CD4-positive, alpha-beta T cell treated with Interleukin-4 for 1 hour (primary cell): ENCODE measurements at regions not wholly inside any gene's neighbourhood (a gene's known extent, or its start where the extent isn't known, plus 50 kb on each side); places are given as distances from the start of the nearest gene placed in this dataset.
"Not testable (repeated sequence)": the region's sequence is repeated elsewhere in the genome, so short reads cannot be mapped to it uniquely, and the experiment has no call there.

Source experiments
- DNase-seq, 2 donors: peaks; one replicate each; pipeline ENCODE4 v3.0.0-alpha.2; 2020 to 2022

DNA sequence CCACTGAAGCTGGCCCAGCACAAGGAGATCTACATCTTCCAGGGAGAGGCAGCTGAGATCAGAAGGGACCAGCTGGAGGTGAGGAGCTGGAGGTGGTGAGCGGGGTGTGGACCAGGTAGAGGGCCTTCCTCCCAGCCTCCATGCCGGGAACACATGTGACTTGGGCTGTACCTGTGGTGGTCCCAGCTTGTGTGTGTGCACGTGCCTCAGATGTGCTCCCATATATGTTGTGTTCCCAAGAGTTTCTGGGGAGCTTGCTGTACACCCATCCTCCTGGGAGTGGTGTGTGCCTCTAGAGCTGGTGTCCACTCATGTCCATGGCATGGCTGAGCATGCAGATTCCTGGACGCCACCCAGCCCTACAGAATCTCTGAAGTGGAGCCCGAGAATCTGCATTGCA is 183.7 kb upstream of the AKAP13 start:
- not testable (repeated sequence) for DNase-seq

DNA sequence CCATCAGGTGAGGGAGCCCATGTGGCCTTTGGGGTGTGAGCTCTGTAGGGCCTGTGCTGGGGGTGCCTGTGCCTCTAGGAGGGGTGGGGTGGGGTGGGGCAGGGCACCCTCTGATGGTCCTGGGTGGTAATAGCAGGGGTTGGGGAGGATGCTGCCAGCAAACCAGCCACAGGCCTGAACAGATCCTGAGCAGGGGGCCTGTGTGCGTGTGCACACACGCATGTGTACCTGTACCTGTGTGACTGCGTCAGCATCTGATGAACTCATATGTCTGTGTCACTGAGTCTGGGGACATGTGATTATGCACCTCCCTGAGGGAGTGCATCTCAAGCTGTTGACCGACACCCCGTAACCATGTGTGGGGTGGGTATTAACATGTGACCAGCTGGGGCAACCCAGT is 182.8 kb upstream of the AKAP13 start:
- not testable (repeated sequence) for DNase-seq

DNA sequence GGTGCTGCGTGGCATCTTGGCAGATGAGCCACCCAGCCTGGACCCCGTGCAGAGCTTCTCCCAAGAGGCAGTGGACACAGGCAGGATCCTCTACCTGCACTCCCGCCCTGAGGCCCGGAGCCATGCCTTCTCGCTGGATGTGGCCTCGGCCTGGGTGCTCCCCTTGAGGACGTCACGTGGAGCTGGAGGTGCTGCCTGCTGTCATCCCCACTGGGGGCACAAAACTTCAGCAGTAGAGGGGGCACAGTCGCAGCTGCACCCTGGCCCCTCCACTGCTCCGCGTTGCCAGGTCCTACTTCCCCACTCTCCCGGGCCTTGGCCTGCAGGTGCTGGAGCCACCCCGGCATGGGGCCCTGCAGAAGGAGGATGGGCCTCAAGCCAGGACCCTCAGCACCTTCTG is 182.0 kb upstream of the AKAP13 start:
- not testable (repeated sequence) for DNase-seq

DNA sequence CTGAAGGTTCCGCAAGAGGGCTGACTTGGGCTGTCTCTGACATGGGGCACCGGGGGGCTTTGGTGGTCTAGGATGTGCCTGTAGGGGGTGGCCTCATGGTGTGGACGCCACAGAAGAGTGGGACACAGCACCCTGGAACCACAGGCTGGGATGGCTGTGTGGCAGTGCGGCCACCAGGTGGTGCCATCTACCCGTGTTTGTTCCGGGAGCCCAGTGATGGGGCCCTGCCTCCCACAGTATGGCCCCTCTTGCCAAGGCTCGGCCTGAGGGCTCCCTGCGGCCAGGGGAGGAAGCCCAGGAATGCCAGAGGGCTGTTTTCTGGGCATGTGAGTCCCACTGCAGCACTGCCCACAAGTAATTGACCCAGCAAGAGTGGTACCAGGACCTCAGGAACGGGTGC is 180.2 kb upstream of the AKAP13 start:
- DNase-seq: not testable (repeated sequence)

DNA sequence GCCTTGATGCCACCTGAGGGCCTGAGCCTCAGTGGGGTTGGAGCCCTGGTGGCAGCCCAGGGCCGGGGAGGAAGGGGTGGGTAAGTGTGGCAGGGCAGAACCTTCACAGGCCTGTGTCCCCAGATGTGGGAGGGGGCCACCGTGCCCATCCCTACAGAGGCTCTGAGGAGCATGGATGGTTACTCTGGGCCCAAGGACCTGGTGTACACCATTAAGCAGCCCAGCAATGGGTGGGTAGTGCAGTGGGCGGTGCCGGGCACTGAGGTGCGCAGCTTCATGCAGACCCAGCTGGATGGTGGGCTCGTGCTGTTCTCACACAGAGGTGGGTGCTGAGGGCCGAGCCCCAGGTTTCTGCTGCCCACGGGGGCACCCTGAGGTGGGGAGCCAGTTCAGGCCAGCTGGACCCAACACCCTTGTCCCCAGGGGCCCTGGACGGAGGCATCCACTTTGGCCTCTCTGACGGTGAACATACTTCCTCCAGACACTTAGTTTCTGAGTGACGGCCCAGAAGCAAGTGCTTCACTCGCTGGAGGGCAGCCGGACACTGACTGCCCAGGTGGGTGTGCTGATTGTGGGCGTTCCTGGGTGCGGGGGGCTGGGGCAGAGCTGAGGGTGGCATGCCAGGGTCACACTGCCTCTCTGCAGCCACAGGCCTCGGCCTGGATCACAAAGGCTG is 179.1 kb upstream of the AKAP13 start:
- not testable (repeated sequence) for DNase-seq

DNA sequence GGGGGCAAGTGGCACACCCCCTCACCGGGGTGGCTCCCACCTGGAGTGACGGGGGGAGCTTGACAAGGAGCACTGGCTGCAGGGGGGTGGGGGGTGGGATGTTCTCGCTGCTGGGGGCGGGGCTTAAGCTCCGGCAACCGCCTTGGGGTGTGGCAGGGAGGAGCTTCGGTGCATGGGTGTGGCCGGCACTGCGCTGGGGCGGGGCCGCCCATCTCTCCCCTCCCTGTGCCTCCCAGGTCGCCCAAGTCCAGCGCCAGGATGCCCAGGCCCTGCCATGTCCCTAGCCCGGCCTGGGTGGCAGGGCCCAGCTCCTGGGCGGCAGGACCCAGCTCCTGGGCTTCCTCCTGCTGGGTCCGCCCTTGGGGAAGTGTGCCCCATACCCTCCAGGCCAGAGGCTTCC is 175.9 kb upstream of the AKAP13 start:
- not testable (repeated sequence) for DNase-seq

DNA sequence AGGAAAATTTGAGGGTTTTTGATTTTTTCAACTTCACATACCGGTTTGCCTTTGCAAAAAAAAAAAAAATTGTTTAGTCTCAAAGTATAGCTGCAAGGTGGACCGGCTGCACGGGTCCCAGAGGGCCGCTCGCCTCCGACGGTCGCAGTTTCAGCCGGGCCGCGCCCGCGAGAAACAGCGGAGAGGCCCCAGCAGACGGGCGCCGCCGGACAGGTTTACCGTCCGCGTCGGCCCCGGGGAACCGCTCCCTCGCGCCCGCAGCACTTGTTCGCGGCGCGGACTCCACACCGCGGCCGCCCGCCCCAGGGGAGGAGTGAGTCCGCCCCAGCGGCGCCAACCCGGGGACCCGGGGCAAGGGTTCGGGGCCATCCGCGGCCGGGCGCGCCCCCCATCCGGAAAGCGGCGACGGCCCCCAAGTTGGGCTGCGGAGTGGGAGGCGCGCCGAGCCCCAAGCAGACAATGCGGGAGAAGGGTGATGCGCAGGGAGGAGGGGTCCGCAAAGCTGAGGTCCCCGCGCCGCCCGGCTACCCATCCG is 146.5 kb upstream of the AKAP13 start:
- DNase-seq: not testable (repeated sequence)

DNA sequence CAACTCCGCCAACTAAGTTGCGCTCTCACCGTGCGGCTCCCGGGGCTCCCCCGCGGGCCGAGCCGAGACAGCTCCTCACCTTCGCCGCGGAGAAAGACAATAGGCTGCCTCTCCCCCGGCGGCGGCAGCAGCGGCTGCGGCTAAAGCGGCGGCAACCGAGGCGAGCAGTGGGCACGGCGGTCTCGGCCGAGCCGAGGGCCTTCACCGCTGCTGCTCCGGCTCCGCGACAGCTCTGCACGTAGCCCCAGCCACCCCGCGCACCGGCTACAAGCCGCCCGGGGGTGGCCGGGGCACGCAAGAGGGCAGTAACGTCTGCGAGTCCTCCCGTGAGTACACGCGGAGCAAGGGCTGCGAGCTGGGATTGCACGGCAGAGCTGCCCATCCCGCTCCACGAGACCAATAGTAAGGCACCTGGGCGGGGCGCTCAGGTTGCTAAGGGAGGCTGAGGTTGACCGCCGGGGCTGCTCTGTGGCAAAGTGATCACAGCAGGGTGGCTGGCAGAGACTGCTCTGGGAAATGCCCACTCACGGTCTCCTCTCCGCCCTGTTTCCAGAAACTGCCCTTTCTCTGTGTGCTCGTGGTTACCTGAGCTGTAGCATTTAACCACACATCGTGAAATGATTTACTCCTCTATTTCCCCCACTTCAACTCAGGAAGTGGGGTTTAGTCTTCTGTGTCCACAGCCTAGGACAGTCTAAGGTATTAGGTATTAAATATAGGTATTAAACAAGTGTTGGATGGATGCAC is 145.8 kb upstream of the AKAP13 start:
- peak in 1 of 2 donors; percentile 51 for DNase-seq

DNA sequence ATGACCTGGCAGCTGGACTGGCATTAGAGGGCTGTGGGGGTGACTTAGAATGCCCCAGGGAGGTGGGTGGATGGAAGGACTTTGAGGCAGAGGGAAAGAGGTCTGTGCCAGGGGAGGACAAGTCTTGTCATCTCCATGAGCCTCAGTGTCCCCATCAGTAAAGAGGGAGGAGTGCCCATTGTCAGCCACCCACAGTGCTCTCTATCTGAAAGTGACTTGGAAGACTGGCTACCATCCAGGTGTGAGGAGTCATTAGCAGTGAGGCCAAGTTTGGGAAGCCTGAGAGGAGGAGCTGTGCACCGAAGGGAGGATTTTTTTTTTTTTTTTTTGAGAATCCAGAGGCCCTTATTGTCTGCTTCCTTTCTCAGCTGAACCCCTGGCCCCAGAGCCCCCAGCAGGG is 136.3 kb upstream of the AKAP13 start:
- not testable (repeated sequence) for DNase-seq

DNA sequence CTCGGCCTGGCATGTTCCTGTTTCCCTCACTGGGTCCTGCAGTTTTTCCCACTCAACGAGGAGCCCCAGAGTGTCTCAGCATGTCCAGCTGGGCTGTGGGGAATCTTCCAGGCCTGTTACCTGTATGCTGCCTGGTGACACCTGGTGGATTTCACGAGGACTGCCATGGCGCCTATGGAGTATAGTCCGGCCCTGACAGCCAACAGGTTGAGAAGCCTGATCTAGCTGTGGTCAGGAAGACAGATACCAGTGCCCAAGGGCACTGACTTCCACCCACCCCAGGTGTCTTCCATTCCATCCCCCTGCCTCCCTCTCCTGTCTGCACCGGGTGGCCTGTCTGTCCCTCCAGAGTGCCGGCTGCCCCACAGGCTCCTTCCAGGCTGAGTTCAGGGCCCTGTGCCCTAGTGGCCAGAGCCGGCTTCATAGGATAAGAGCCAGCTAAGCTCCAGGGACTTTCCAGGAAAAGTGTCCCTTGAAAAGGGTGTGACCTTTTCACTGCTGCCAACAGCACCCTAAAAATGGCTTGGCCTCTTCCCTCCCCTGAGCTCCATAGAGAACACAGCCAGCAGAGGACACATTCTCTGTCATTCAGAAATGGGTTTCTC is 129.4 kb upstream of the AKAP13 start:
- not testable (repeated sequence) for DNase-seq

DNA sequence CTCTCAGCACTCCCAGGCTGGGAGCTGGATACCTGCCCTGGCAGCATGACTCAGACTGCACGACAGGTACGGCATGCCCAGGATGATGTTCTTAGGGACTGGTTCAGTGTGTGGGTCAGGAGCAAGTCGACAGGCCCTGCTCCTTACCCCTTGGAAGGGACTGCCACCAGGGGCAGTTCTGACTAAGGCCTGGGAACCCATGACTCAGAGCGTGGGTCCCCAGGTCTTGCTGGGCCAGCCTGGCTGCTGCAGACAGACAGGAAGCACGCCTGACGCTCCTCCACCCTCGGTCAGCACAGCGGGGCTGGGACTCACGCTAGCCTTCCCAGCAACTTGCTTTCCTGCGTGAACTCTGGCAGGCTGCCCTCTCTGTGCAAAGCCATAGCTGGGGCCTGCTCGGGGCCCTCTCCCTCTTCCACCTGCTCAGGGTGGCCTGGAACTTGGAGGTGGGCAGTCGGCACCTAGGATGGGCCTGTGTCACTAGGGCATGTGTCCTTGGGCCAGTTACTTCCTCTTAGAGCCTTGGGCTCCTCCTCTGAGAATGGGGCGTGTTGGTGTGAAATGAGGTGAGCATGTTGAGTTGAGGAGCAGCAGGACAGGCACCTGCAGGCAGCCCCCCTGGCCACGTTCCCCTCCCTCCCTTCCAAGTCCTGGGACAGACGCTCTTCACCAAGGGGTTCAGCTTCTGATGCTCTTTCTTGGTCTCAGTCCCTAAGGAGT is 127.0 kb upstream of the AKAP13 start:
- not testable (repeated sequence) for DNase-seq

DNA sequence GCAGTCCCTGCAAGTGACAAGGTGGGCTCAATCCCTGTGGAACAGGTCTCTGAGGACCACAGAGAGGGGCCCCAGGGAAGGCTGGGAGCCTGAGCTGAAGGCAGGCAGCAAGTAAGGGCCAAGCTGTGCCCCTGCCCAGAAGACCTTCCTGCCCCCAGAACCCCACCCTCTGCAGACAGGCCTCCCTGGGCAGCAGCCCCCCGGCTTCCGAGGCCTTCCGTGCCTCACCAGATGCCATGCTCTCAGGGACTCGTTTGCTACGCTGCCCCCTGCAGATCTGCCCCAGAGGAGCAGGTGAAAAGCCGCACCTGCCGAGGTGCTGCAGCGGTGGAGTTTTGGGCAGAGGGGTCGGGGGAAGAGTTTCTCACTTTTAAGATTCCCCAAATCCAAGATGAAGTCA is 125.4 kb upstream of the AKAP13 start:
- DNase-seq: not testable (repeated sequence)

DNA sequence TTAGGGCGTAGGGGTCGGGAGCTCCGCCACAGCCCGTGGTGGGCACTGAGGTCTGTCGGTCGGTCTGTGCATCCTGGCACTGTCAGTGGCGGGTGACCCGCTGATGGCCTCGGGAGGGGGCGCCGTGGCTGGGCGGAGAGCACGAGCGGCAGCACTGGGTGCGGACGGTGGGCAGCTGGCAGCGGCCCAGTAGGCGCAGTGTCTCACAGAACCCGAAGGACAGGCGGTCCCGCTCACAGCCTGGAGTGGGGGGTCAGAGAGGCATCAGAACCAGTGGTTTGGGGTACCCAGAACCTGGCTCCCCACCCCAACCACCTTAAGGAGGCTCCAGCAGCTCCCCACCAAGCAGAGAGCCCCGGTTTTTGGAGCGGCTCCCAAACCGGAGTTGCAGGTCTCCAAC is 124.9 kb upstream of the AKAP13 start:
- DNase-seq: not testable (repeated sequence)

DNA sequence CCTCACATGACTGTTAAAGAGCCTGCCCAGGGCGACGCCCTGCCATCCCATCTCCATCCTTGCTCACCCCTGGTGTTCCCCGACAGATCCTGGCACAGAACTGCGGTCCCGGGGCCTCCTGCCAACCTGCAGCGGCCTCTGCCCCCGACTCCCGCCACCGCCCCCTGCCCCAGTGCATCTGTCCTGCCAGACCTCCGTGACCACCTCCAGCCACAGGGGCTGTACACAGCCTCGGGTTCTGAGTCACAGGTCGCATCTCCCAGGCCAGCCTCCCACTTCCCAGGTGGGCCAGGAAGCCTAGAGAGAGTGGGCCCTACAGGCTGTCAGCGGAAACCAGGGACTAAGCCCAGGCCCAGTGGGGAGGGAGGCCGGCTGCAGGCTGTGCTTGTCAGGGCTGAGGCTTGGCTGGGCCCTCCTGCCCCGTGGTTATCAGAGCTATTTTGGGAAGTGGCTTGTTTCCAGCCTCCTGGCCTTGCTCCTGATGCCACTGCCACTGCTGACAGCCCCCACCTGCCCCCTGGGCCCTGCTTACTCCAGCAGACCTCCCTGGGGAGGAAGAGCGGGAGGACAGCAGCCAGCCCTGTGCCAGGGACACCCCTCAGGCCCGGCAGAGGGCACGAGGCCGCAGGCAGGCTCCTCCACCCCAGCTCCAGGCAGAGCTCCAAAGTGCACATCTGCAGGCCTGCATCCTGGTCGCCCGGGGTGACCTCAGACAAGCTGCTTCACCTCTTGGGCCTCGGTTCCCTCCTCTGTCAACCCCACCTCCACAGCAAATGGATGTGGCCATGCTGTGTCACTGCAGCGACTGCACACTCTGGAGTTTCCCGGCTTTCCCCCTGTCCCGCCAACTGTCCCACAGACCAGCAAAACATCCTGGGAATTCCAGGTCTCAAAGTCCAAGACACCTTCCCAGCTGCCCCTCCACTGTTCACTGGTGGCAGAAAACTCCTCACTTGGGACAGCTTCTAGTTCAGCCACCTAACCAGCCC is 124.1 kb upstream of the AKAP13 start:
- not testable (repeated sequence) for DNase-seq

DNA sequence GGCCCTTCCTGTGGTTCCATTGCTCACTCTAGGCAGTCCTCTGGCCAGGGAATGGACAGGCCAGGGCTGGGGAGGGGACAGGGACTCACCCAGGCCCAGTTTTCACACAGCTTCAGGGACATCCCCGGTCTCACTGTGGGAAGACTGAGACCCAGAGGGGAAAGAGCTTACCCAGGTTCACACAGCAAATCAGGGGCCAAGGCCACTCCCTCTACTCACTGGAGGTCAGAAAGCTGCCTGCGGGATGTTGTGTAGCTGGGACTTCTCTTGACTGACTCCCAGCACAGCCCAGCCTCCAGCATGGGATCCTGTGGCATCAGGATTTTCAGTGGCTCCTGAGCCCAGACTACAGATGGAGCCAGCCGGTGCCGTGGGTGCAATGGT is 122.3 kb upstream of the AKAP13 start:
- DNase-seq: not testable (repeated sequence)

DNA sequence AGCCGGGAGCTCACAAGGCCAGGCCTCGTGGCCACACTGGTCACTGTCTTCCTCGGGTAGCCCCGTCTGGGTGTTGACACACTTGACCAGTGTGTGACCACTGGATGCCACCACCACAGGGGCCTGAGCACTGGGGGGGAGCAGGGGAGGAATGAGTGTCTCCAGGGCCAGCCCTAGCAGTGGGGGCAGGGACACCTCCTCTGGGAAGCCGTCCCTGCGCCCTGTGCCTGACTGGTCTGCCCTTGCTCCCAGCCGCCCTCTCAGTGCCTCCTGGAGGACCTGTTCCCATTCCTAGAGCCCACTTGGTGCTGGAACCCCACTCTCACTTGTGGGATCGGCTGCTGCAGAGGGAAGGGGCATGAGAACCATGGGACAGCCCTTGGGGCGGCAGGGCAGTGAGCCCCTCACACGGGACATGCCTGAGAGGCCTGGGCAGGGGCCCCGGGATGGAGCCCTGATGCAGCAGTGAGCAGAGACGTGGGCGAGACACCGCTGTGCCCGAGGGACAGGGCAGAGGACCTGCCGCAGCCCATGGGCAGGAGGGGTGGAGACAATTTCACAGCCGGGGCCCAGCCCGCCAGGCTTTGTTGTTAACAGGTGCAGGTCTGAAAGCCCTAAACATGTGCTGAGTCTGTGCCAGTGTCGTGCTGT is 121.7 kb upstream of the AKAP13 start:
- not testable (repeated sequence) for DNase-seq

DNA sequence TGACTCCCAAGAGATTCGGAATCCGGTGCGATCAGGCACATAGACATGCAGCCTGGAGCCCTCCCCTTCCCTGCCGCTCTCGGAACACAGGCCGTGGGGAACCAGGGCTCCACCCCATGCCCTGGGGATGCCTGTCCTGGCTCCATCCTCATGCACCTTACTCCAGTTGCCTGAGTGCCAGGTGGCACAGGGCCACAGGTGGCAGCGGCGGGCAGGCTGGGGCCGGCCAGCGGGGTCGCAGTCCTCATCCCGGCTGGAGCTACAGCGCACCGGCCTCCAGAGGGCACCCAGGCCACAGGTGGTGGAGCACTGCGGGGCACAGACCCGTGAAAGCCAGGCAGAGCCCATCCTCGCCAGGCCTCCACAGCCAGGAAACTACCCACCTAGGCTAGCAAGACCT is 119.9 kb upstream of the AKAP13 start:
- not testable (repeated sequence) for DNase-seq

DNA sequence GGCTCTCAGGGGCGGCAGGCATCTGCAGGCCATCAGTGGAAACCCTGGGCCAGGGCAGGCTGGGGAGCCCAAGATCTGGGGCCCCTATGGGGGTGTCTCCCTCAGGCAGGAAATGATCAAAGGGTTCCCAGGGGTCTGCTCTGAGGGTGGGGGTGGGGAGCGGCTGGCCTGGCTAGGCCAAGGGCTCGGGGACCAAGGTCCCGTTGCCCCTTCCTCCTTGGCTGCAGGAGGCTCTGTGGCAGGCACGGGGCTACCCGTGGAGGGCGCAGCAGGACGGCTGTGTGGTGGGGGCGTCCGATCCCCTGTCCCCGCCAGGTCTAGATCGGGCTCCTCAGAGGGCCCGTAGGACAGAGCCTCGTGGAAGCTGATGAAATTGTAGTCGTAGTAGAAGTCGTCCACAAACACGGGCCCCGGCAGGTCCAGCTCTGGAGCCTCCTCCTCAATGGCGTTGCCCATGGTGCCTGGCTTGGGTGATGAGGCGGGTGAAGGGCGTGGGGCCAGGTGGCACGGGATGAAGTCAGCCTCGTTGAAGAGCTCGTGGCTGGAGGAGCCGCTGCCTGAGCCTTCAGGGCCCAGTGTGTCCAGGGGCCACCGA is 117.8 kb upstream of the AKAP13 start:
- not testable (repeated sequence) for DNase-seq

DNA sequence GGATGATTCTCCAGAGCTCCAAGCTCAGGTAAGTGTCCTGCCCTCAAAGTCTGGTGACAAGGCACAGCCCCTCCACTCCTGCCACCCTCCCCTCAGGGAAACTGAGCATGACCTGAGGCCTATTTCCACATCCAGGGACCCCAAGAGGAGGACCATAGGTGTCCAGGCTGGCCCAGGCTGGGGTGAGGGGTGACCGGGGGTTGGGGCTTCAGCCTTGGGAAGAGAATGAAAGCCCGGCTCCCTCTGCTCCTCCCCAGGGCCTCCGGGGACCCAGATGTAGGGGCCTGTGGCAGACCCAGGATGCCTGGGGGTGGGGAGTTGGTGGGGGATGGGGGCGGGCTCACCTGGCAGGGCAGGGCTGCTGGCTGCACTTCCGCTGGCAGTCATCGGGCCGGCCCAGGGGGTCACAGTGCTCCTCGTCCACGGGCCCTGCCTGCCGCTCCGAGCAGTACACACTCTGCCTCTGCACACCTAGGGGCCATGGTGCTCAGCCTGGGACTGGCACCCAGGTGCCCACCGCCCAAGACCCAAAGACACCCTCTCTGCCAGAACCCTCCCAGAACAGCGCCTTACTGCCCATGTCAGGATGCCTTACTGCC is 116.5 kb upstream of the AKAP13 start:
- not testable (repeated sequence) for DNase-seq

DNA sequence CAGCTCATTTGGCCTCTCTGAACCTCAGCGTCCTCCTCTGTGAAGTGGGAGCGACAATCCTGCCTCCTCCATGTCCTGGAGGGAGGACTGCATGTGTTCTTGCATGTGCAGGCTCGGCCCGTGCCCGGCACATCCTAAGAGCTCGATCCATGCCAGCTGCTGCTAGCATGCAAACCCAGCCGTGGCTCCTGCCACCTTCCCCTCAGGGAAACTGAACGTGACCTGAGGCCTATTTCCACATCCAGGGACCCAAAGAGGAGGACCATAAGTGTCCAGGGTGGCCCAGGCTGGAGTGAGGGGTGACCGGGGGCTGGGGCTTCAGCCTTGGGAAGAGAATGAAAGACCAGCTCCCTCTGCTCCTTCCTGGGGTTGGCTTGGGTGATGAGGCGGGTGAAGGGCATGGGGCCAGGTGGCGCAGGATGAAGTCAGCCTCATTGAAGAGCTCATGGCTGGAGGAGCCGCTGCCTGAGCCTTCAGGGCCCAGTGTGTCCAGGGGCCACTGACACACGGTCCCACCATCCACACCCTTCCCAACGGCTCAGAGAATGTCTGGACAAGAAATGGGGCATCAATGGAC is 115.7 kb upstream of the AKAP13 start:
- DNase-seq: not testable (repeated sequence)
